Astrocyte (in vitro differentiated cells and primary cell): ENCODE measurements at regions not wholly inside any gene's neighbourhood (a gene's known extent, or its start where the extent isn't known, plus 50 kb on each side); places are given as distances from the start of the nearest gene placed in this dataset.

Experiments used
- DNase-seq: peaks from one replicate; pipeline ENCODE4 v3.0.0-alpha.2; 2010; ENCODE audit warnings: low read depth
- FAIRE-seq: peaks from 2 replicates; lab custom pipeline; 2011; peaks lifted over from hg19 to GRCh38; lab: Jason Lieb, UNC
- H2AFZ ChIP-seq: 2 replicates; pipeline ENCODE4 v1.6.0; 2012; ENCODE audit warnings: low read depth, low read length, inconsistent platforms
- H3K27ac ChIP-seq: 2 replicates; pipeline ENCODE4 v1.5.1; 2011; ENCODE audit warnings: low read depth, low read length, inconsistent platforms
- H3K27me3 ChIP-seq: 2 replicates; pipeline ENCODE4 v1.6.0; 2011; ENCODE audit warnings: low read length, inconsistent platforms; ENCODE audit not compliant: insufficient read depth
- H3K36me3 ChIP-seq: 2 replicates; pipeline ENCODE4 v1.5.1; 2011; ENCODE audit warnings: low read length, inconsistent platforms; ENCODE audit not compliant: insufficient read depth
- H3K4me1 ChIP-seq: 2 replicates; pipeline ENCODE4 v1.5.1; 2011; ENCODE audit warnings: low read length, inconsistent platforms; ENCODE audit not compliant: insufficient read depth
- H3K4me2 ChIP-seq: 2 replicates; pipeline ENCODE4 v1.6.0; 2012; ENCODE audit warnings: low read length, inconsistent platforms
- H3K4me3 ChIP-seq: 2 replicates; pipeline ENCODE4 v1.5.1; 2011; ENCODE audit warnings: low read depth, mild to moderate bottlenecking, low read length, inconsistent platforms; ENCODE audit not compliant: insufficient read depth
- H3K79me2 ChIP-seq: 2 replicates; pipeline ENCODE4 v1.6.0; 2012; ENCODE audit warnings: mild to moderate bottlenecking, low read length, inconsistent platforms; ENCODE audit not compliant: insufficient read depth
- H3K9ac ChIP-seq: 2 replicates; pipeline ENCODE4 v1.6.0; 2012; ENCODE audit warnings: mild to moderate bottlenecking, low read length, inconsistent platforms
- H3K9me3 ChIP-seq: 2 replicates; pipeline ENCODE4 v1.5.1; 2012; ENCODE audit warnings: low read depth, mild to moderate bottlenecking, low read length, inconsistent platforms; ENCODE audit not compliant: insufficient read depth
- H4K20me1 ChIP-seq: 2 replicates; pipeline ENCODE4 v1.6.0; 2012; ENCODE audit warnings: low read length, inconsistent platforms; ENCODE audit not compliant: insufficient read depth
- H3K27ac Mint-ChIP-seq: one replicate; pipeline ENCODE4 v1.8.0; 2021; ENCODE audit warnings: mild to moderate bottlenecking, mixed read lengths; ENCODE audit not compliant: unreplicated experiment
- H3K27me3 Mint-ChIP-seq: one replicate; pipeline ENCODE4 v1.8.0; 2021; ENCODE audit warnings: low read depth, mixed read lengths; ENCODE audit not compliant: unreplicated experiment
- H3K36me3 Mint-ChIP-seq: one replicate; pipeline ENCODE4 v1.8.0; 2021; ENCODE audit warnings: low read depth, mixed read lengths; ENCODE audit not compliant: unreplicated experiment
- H3K4me1 Mint-ChIP-seq: one replicate; pipeline ENCODE4 v1.8.0; 2021; ENCODE audit warnings: low read depth, mixed read lengths; ENCODE audit not compliant: unreplicated experiment
- H3K4me3 Mint-ChIP-seq: one replicate; pipeline ENCODE4 v1.8.0; 2021; ENCODE audit warnings: mild to moderate bottlenecking, moderate library complexity, mixed read lengths; ENCODE audit not compliant: unreplicated experiment
- H3K9me3 Mint-ChIP-seq: one replicate; pipeline ENCODE4 v1.8.0; 2021; ENCODE audit warnings: mild to moderate bottlenecking, mixed read lengths; ENCODE audit not compliant: unreplicated experiment
- CTCF ChIP-seq: IDR thresholded peaks from 2 replicates; pipeline ENCODE4 v1.5.1; 2011; ENCODE audit warnings: low read depth, mild to moderate bottlenecking, inconsistent platforms, low read length, moderate library complexity; ENCODE audit not compliant: insufficient read depth
- EZH2 ChIP-seq: IDR thresholded peaks from 2 replicates; pipeline ENCODE4 v1.6.1; 2012; ENCODE audit warnings: mild to moderate bottlenecking, low read length, inconsistent platforms; ENCODE audit not compliant: insufficient read depth

GRCh38 chr2:225781145-225781544, 381.6 kb downstream of the NYAP2 start:
- Histone ChIP-seq H3K27ac (no peak overlapping the region), H4K20me1 (no peaks in the 10 kb centered on the region), H3K9me3 (no peaks in the 10 kb centered on the region), H3K36me3 (no peaks in the 10 kb centered on the region), H2AFZ (no peak overlapping the region), H3K4me1 (no peaks in the 10 kb centered on the region), H3K9ac (no peak overlapping the region), H3K79me2 (no peaks in the 10 kb centered on the region), H3K4me3 (no peak overlapping the region), H3K27me3 (no peaks in the 10 kb centered on the region), H3K4me2 (no peak overlapping the region)
- no peak overlapping the region for H3K27ac Mint-ChIP-seq
- H3K4me3 Mint-ChIP-seq: no peak overlapping the region
- no peak for TF ChIP-seq CTCF
- TF ChIP-seq EZH2: no peak
- no peaks in the 10 kb centered on the region for H3K9me3 Mint-ChIP-seq
- FAIRE-seq: no peak
- no peaks in the 10 kb centered on the region for H3K36me3 Mint-ChIP-seq
- no peaks in the 10 kb centered on the region for H3K27me3 Mint-ChIP-seq
- H3K4me1 Mint-ChIP-seq: no peaks in the 10 kb centered on the region
- DNase-seq: no peak

- H3K9me3 Mint-ChIP-seq: no peaks in the 10 kb centered on the region
- FAIRE-seq: no peak
- no peaks in the 10 kb centered on the region for H3K27me3 ChIP-seq
These were observed 380.3 kb downstream of the NYAP2 start for GRCh38 chr2:225779829-225780228.

More at GRCh38 chr2:225779829-225780228, 380.3 kb downstream of the NYAP2 start:
- no peak overlapping the region for H3K4me2 ChIP-seq
- H3K9ac ChIP-seq: no peak overlapping the region
- Mint-ChIP-seq H3K27ac (no peak overlapping the region), H3K4me1 (no peaks in the 10 kb centered on the region), H3K4me3 (no peak overlapping the region), H3K27me3 (no peaks in the 10 kb centered on the region), H3K36me3 (no peaks in the 10 kb centered on the region)
- H3K4me3 ChIP-seq: no peak overlapping the region
- H4K20me1 ChIP-seq: no peaks in the 10 kb centered on the region
- TF ChIP-seq EZH2 (no peak), CTCF (no peak)
- H2AFZ ChIP-seq: no peak overlapping the region
- DNase-seq: peak; percentile 8
- no peaks in the 10 kb centered on the region for H3K79me2 ChIP-seq
- H3K9me3 ChIP-seq: no peaks in the 10 kb centered on the region
- no peaks in the 10 kb centered on the region for H3K4me1 ChIP-seq
- no peaks in the 10 kb centered on the region for H3K36me3 ChIP-seq
- H3K27ac ChIP-seq: no peak overlapping the region
